PC-3 (cell line): ENCODE measurements at regions not wholly inside any gene's neighbourhood (a gene's known extent, or its start where the extent isn't known, plus 50 kb on each side); places are given as distances from the start of the nearest gene placed in this dataset.
"Not testable (repeated sequence)": the region's sequence is repeated elsewhere in the genome, so short reads cannot be mapped to it uniquely, and the experiment has no call there.

Experiments
- ATAC-seq: fragments of 200-7000 bp; cut with Tn5 transposase; 2 replicates; pipeline ENCODE4 v1.9.1; 2020; ENCODE audit warnings: mild to moderate bottlenecking, moderate library complexity
- BruUV-seq: library from RNA; stranded (reverse); fragments of 400-500 nt; replicated peaks from 2 replicates; lab custom pipeline; 2021; lab: Mats Ljungman, UMichigan
- CTCF ChIA-PET: fragments of 300-600 bp; sonication (Branson Sonifier 250); formaldehyde crosslinking; loops from one replicate; lab custom pipeline; 2022; ENCODE audit warnings: antibody characterized with exemption; lab: Charles Lee
- POLR2A ChIA-PET: fragments of 300-600 bp; sonication (Branson Sonifier 250); formaldehyde crosslinking; loops from one replicate; lab custom pipeline; 2022; ENCODE audit warnings: antibody characterized with exemption; ENCODE audit not compliant: unreplicated experiment; lab: Charles Lee
- DNase-seq: peaks from one replicate; pipeline ENCODE4 v3.0.0-alpha.2; 2015
- H2AFZ ChIP-seq: fragments of 300-600 bp; sonication (generic); 2 replicates; pipeline ENCODE4 v1.6.0; 2016; ENCODE audit warnings: antibody characterized with exemption, low read length
- H3F3A ChIP-seq: fragments of 300-600 bp; sonication (generic); one replicate; pipeline ENCODE4 v1.6.0; 2017; ENCODE audit warnings: antibody characterized with exemption, low read length, control low read depth, mild to moderate bottlenecking; ENCODE audit not compliant: unreplicated experiment
- H3K27ac ChIP-seq: fragments of 300-600 bp; sonication (generic); 2 replicates; pipeline ENCODE4 v1.5.1; 2016; ENCODE audit warnings: mild to moderate bottlenecking, low read length
- H3K27me3 ChIP-seq: fragments of 300-600 bp; sonication (generic); 2 replicates; pipeline ENCODE4 v1.6.1; 2016; ENCODE audit warnings: low read length, mixed read lengths
- H3K36me3 ChIP-seq: fragments of 300-600 bp; sonication (generic); 2 replicates; pipeline ENCODE4 v1.6.1; 2016; ENCODE audit warnings: low read depth, mixed run types, low read length, mixed read lengths
- H3K4me1 ChIP-seq: fragments of 300-600 bp; sonication (generic); 2 replicates; pipeline ENCODE4 v1.5.1; 2016; ENCODE audit warnings: low read length; ENCODE audit not compliant: insufficient read depth
- H3K4me2 ChIP-seq: fragments of 300-600 bp; sonication (generic); 2 replicates; pipeline ENCODE4 v1.6.0; 2016; ENCODE audit warnings: low read length
- H3K4me3 ChIP-seq: fragments of 300-600 bp; sonication (generic); 2 replicates; pipeline ENCODE4 v1.5.1; 2016; ENCODE audit warnings: mild to moderate bottlenecking, low read length, mixed read lengths
- H3K79me2 ChIP-seq: fragments of 300-600 bp; sonication (generic); 2 replicates; pipeline ENCODE4 v1.6.1; 2017; ENCODE audit warnings: low read length, mixed read lengths
- H3K9ac ChIP-seq: fragments of 300-600 bp; sonication (generic); 2 replicates; pipeline ENCODE4 v1.6.0; 2016; ENCODE audit warnings: mild to moderate bottlenecking, low read length
- H3K9me2 ChIP-seq: fragments of 300-600 bp; sonication (generic); replicated peaks from 2 replicates; pipeline ENCODE4 v1.6.1; 2016; ENCODE audit warnings: mixed run types, low read length, mixed read lengths
- H3K9me3 ChIP-seq: fragments of 300-600 bp; sonication (generic); 2 replicates; pipeline ENCODE4 v1.6.1; 2016; ENCODE audit warnings: low read length, mixed read lengths
- H4K20me1 ChIP-seq: fragments of 300-600 bp; sonication (generic); 2 replicates; pipeline ENCODE4 v1.6.1; 2016; ENCODE audit warnings: low read length, mixed read lengths
- EZH2 ChIP-seq: fragments of 300-600 bp; sonication (generic); IDR thresholded peaks from one replicate; pipeline ENCODE4 v1.6.1; 2017; ENCODE audit warnings: antibody characterized with exemption, mild to moderate bottlenecking, low read length; ENCODE audit not compliant: unreplicated experiment
- EZH2phosphoT487 ChIP-seq: fragments of 300-600 bp; sonication (generic); IDR thresholded peaks from 2 replicates; pipeline ENCODE4 v1.6.1; 2018; ENCODE audit warnings: mild to moderate bottlenecking, antibody characterized with exemption, low read length, borderline replicate concordance
- intact Hi-C: fragments of 100-400 bp; cut with micrococcal nuclease; formaldehyde crosslinking; loops from 2 replicates; pipeline ENCODE4 v1.9.0; 2023
- TF ChIP-seq, protein P1 (sequence below): fragments of 300-600 bp; sonication (generic); conservative IDR thresholded peaks from 2 replicates; pipeline ENCODE4 v1.5.1; 2017; ENCODE audit warnings: antibody characterized with exemption, low read depth, mild to moderate bottlenecking, low read length

DNA sequence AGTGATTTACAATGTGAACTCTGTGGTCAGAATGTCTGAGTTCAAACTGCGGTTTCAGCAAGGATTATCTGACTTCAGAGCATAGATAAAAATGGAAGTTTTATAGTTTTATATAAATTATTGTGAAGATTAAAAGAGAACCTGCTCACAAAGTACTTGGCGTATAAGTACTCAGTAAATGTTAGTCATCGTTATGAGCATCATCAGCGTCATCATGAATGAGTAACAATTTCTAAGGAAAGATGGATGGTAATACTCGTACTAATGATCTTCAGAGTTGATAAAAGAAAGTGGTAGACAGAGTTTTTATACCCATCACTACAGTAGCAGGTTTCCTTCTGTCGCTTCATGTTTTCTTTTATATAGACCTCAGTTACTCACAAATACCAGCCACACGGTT, 341.8 kb downstream of the RAP2B start:
- POLR2A ChIA-PET = no interaction called here
- ATAC-seq = no peak

DNA sequence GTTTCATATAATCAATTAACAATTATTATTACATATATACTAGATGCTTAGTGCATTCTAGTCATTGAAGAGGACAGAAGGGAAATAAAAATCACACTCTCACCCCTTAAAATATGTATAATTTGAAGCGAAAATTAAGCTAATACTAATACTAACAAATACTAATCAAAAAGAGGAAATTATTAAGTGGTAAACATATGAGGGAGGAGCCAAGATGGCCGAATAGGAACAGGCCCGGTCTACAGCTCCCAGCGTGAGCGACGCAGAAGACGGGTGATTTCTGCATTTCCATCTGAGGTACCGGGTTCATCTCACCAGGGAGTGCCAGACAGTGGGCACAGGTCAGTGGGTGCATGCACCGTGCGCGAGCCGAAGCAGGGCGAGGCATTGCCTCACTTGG, 344.2 kb downstream of the RAP2B start:
- POLR2A ChIA-PET, H3K4me3 ChIP-seq, H3K27me3 ChIP-seq, H3K4me1 ChIP-seq, H3K27ac ChIP-seq, DNase-seq, BruUV-seq, H3K9me2 ChIP-seq, H3K9ac ChIP-seq, intact Hi-C loops, CTCF ChIA-PET, H3F3A ChIP-seq, H3K4me2 ChIP-seq, ATAC-seq, H3K79me2 ChIP-seq, H3K9me3 ChIP-seq, H2AFZ ChIP-seq, H3K36me3 ChIP-seq, H4K20me1 ChIP-seq: not testable (repeated sequence)

More for the DNA sequence above, 341.8 kb downstream of the RAP2B start:
- intact Hi-C loops = no loop called here
- no peaks in the 10 kb centered on the region for H3K27me3 ChIP-seq
- no peak overlapping the region for H3K4me3 ChIP-seq
- H2AFZ ChIP-seq = no peak overlapping the region
- H3K79me2 ChIP-seq = no peaks in the 10 kb centered on the region
- TF ChIP-seq, protein P1, sequence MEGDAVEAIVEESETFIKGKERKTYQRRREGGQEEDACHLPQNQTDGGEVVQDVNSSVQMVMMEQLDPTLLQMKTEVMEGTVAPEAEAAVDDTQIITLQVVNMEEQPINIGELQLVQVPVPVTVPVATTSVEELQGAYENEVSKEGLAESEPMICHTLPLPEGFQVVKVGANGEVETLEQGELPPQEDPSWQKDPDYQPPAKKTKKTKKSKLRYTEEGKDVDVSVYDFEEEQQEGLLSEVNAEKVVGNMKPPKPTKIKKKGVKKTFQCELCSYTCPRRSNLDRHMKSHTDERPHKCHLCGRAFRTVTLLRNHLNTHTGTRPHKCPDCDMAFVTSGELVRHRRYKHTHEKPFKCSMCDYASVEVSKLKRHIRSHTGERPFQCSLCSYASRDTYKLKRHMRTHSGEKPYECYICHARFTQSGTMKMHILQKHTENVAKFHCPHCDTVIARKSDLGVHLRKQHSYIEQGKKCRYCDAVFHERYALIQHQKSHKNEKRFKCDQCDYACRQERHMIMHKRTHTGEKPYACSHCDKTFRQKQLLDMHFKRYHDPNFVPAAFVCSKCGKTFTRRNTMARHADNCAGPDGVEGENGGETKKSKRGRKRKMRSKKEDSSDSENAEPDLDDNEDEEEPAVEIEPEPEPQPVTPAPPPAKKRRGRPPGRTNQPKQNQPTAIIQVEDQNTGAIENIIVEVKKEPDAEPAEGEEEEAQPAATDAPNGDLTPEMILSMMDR = no peak
- TF ChIP-seq EZH2phosphoT487 (no peak), EZH2 (no peak)
- no peaks in the 10 kb centered on the region for H3F3A ChIP-seq
- no peaks in the 10 kb centered on the region for H3K9me3 ChIP-seq
- CTCF ChIA-PET = no interaction called here
- H3K4me1 ChIP-seq = no peaks in the 10 kb centered on the region
- peak; percentile 67 for DNase-seq
- no peaks in the 10 kb centered on the region for H4K20me1 ChIP-seq
- H3K9ac ChIP-seq = no peak overlapping the region
- H3K4me2 ChIP-seq = no peak overlapping the region
- H3K27ac ChIP-seq = no peak overlapping the region
- H3K36me3 ChIP-seq = no peaks in the 10 kb centered on the region
- no TSS peak for BruUV-seq
- H3K9me2 ChIP-seq = no peaks in the 10 kb centered on the region

DNA sequence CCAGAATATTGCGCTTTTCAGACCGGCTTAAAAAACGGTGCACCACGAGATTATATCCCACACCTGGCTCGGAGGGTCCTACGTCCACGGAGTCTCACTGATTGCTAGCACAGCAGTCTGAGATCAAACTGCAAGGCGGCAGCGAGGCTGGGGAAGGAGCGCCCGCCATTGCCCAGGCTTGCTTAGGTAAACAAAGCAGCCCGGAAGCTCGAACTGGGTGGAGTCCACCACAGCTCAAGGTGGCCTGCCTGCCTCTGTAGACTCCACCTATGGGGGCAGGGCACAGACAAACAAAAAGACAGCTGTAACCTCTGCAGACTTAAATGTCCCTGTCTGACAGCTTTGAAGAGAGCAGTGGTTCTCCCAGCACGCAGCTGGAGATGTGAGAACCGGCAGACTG, 344.7 kb downstream of the RAP2B start:
- DNase-seq, POLR2A ChIA-PET, H3K4me2 ChIP-seq, H3K27ac ChIP-seq, H3K9me3 ChIP-seq, BruUV-seq, H3K27me3 ChIP-seq, H3K79me2 ChIP-seq, H3F3A ChIP-seq, H4K20me1 ChIP-seq, H3K9me2 ChIP-seq, H3K4me1 ChIP-seq, H3K4me3 ChIP-seq, CTCF ChIA-PET, ATAC-seq, intact Hi-C loops, H3K9ac ChIP-seq, H3K36me3 ChIP-seq, H2AFZ ChIP-seq: not testable (repeated sequence)

DNA sequence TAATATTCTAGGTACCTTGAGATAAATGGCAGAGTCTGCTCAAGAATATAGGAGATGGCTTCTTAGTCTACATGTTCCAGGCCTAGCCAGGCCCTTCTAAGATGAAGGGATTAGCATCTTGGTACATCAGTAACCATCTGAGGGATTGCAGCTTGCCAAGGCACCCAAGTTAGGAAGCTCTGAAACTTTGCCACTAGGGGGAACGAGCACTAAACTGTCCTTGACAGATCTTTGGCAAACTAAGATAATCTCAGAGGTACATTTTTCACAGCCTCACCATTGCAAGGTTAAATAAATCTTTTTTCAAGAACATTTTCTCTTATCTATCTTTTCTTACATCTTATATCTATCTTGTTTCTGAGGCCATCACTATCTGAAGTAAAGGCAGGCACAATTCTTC, 351.2 kb downstream of the RAP2B start:
- Histone ChIP-seq H2AFZ (no peak overlapping the region), H3K9me3 (no peaks in the 10 kb centered on the region), H3K27ac (no peak overlapping the region), H4K20me1 (no peaks in the 10 kb centered on the region), H3F3A (no peaks in the 10 kb centered on the region), H3K36me3 (no peaks in the 10 kb centered on the region), H3K4me3 (no peak overlapping the region), H3K9ac (no peak overlapping the region), H3K79me2 (no peaks in the 10 kb centered on the region), H3K27me3 (no peaks in the 10 kb centered on the region), H3K9me2 (no peaks in the 10 kb centered on the region), H3K4me1 (no peaks in the 10 kb centered on the region), H3K4me2 (no peak overlapping the region)
- ChIA-PET POLR2A (no interaction called here), CTCF (interaction anchor here (0.6 kb wide), 2 partner anchors 346 to 352 kb away, joined by 4 to 5 read pairs; no protein-coding TSS in a partner anchor)
- TF ChIP-seq EZH2phosphoT487 = no peak
- no peak for TF ChIP-seq EZH2
- TF ChIP-seq, protein P1 = peak; percentile 66
- intact Hi-C loops = loop anchor here (1.0 kb wide), 1 partner anchor 82 kb away; no protein-coding TSS in a partner anchor
- BruUV-seq = no TSS peak
- DNase-seq (peak; percentile 58), ATAC-seq (peak; percentile 81)
